Mesothelial cell of epicardium (in vitro differentiated cells): ENCODE measurements at regions not wholly inside any gene's neighbourhood (a gene's known extent, or its start where the extent isn't known, plus 50 kb on each side); places are given as distances from the start of the nearest gene placed in this dataset.

Experiments used
- DNase-seq, 2 experiments: peaks; one replicate each; pipeline ENCODE4 v3.0.0; 2021; ENCODE audit warnings: low spot score in 2 of 2; ENCODE audit not compliant: unreplicated experiment in 2 of 2
- H3K27ac Mint-ChIP-seq: 2 replicates; pipeline ENCODE4 v1.8.0; 2021; ENCODE audit warnings: mixed read lengths
- H3K27me3 Mint-ChIP-seq: 2 replicates; pipeline ENCODE4 v1.8.0; 2021; ENCODE audit warnings: low read depth, mixed read lengths
- H3K36me3 Mint-ChIP-seq: 2 replicates; pipeline ENCODE4 v1.8.0; 2021; ENCODE audit warnings: mixed read lengths
- H3K4me1 Mint-ChIP-seq: 2 replicates; pipeline ENCODE4 v1.8.0; 2021; ENCODE audit warnings: mixed read lengths
- H3K4me3 Mint-ChIP-seq: 2 replicates; pipeline ENCODE4 v1.8.0; 2021; ENCODE audit warnings: mild to moderate bottlenecking, moderate library complexity, mixed read lengths
- H3K9me3 Mint-ChIP-seq: 2 replicates; pipeline ENCODE4 v1.8.0; 2021; ENCODE audit warnings: mixed read lengths
- TF ChIP-seq, protein P1 (sequence below): fragments of 200-600 bp; sonication (generic); IDR thresholded peaks from one replicate; pipeline ENCODE4 v1.5.0; 2021; ENCODE audit warnings: antibody characterized with exemption; ENCODE audit not compliant: unreplicated experiment

DNA sequence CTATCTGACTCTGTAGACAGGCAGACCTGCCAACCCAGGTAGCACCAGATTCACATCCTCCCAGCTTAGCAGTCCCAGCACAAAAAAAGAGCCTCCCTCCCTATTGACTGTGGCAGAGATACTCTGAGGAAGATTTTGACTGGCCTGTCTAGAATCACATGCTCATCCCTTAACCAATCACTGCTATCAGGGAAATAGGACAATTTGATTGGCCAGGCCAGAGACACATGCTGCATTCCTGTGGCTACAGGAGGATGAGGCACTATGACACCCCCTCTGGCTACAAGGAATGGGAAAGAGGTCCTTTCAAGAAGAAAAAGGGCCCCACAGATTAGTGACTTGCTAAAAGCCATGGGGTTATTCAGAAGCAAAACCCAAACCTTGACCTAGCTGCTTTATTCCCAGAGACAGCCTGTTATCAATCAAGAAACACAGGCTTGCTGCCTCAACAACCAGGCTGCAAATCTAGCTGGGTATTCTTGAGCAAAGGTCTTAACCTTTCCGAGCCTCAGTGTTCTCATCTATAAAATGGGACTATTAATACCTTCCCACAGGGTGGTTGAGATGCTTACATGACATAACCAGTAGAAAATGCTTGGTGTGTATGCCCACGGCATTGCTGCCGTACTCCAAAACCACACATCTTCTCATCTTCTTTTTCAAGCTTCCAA is 147.6 kb downstream of the BCOR start:
- Mint-ChIP-seq H3K4me1 (peaks cover 13% of the 10 kb centered on the region), H3K9me3 (peaks cover 3% of the 10 kb centered on the region), H3K36me3 (no peaks in the 10 kb centered on the region), H3K27ac (no peak overlapping the region), H3K4me3 (no peak overlapping the region), H3K27me3 (no peaks in the 10 kb centered on the region)
- no peak for DNase-seq
- TF ChIP-seq, protein P1, sequence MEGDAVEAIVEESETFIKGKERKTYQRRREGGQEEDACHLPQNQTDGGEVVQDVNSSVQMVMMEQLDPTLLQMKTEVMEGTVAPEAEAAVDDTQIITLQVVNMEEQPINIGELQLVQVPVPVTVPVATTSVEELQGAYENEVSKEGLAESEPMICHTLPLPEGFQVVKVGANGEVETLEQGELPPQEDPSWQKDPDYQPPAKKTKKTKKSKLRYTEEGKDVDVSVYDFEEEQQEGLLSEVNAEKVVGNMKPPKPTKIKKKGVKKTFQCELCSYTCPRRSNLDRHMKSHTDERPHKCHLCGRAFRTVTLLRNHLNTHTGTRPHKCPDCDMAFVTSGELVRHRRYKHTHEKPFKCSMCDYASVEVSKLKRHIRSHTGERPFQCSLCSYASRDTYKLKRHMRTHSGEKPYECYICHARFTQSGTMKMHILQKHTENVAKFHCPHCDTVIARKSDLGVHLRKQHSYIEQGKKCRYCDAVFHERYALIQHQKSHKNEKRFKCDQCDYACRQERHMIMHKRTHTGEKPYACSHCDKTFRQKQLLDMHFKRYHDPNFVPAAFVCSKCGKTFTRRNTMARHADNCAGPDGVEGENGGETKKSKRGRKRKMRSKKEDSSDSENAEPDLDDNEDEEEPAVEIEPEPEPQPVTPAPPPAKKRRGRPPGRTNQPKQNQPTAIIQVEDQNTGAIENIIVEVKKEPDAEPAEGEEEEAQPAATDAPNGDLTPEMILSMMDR, result no peak

DNA sequence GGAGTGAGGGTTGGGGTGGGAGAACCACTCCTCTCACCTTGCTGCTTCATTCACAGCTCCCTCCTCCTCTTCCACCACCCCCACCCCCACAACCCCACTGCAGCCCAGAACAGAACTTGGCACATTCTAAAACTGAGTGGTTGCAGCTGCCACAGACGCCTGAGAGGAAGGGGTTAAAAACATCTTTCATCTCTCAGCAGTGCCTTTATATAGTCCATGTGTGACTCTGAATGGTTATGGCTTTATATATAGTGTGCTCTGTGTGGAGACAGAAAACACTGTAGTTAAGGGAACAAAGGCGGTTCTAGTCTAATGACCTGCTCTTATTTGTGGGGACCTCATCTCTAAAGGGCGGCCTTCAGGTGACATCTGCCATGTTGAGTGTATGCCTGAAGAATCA is 144.8 kb downstream of the BCOR start:
- TF ChIP-seq, protein P1, result no peak
- Mint-ChIP-seq H3K27me3 (no peaks in the 10 kb centered on the region), H3K4me1 (peaks cover 15% of the 10 kb centered on the region), H3K9me3 (peaks cover 3% of the 10 kb centered on the region), H3K4me3 (no peak overlapping the region), H3K36me3 (no peaks in the 10 kb centered on the region), H3K27ac (no peak overlapping the region)
- DNase-seq, result no peak

DNA sequence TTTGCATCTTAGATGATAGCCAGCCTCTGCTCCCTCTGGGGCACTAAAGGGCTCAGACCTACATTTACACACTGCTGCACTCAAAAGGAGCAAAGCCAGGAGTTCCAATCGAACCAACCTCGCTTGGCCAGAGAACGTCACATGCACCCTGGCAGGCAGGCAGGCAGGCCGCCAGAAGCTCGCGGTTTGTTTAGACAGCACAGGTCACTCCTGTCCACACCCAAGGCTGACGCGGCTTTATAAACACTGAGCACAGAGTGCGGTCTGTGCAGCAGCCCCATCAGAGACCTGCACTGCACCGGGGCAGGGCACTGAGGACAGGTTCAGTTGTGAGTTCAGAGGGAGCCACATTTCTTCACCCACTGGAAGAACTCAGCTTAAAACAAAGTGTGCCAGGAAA is 143.9 kb downstream of the BCOR start:
- H3K36me3 Mint-ChIP-seq, result no peaks in the 10 kb centered on the region
- peaks cover 11% of the 10 kb centered on the region for H3K4me1 Mint-ChIP-seq
- H3K27me3 Mint-ChIP-seq, result no peaks in the 10 kb centered on the region
- H3K9me3 Mint-ChIP-seq, result peaks cover 3% of the 10 kb centered on the region
- DNase-seq, result no peak
- TF ChIP-seq, protein P1, result no peak
- no peak overlapping the region for H3K4me3 Mint-ChIP-seq
- no peak overlapping the region for H3K27ac Mint-ChIP-seq

DNA sequence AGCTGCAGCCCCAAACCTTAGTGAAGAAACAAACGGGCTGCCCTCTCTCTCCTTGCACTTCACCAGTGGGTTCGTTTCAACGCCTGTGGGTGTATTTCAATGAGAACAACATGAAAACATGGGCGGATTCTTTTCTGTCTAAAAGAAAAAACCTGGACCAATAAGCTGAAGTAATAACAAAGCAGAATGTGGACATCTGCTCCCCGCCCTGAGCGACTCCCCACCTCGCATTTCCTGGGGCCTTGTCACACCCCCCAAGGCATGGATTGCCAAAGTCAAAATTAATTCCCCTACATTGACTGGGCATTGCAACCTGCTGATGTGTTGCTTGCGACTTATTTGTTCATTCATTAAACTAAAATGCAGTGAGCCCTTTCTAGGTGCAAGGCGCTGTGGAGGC is 142.9 kb downstream of the BCOR start:
- TF ChIP-seq, protein P1, result no peak
- peaks cover 11% of the 10 kb centered on the region for H3K4me1 Mint-ChIP-seq

DNA sequence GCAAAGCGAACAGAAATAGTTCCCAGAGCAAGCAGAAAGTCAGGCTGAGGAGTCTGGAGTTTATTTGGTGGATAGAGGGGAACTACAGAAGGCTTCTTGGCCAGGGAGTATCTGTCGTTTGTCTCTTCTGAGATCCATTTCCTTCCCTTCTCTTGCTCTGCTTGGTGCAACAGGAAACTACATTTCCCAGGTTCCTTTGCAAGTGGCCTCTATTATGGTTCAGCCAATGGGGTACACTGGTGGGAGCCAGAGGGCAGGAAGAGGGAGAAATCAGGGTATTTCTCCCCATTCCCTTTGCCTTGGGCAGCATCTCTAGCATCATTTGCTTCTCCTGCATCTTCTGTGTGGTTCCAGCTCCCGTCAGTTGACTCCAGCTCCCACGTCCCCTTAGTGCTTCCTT is 142.1 kb downstream of the BCOR start:
- Mint-ChIP-seq H3K4me1 (peaks cover 11% of the 10 kb centered on the region), H3K4me3 (no peak overlapping the region), H3K27me3 (no peaks in the 10 kb centered on the region), H3K9me3 (peaks cover 3% of the 10 kb centered on the region), H3K36me3 (no peaks in the 10 kb centered on the region), H3K27ac (no peak overlapping the region)
- TF ChIP-seq, protein P1, result no peak
- DNase-seq, result no peak

More for the DNA sequence above, 142.9 kb downstream of the BCOR start:
- H3K27me3 Mint-ChIP-seq, result no peaks in the 10 kb centered on the region
- no peak overlapping the region for H3K4me3 Mint-ChIP-seq
- no peak overlapping the region for H3K27ac Mint-ChIP-seq
- H3K36me3 Mint-ChIP-seq, result no peaks in the 10 kb centered on the region
- H3K9me3 Mint-ChIP-seq, result peaks cover 3% of the 10 kb centered on the region
- no peak for DNase-seq
